GM20000 (cell line): ENCODE measurements at regions not wholly inside any gene's neighbourhood (a gene's known extent, or its start where the extent isn't known, plus 50 kb on each side); places are given as distances from the start of the nearest gene placed in this dataset.
A peak's percentile ranks its signal among the peaks of the same experiment; 100 is the strongest.

Experiments used
- DNase-seq: peaks from one replicate; pipeline ENCODE4 v3.0.0; 2012; ENCODE audit warnings: low spot score
- TF ChIP-seq, protein P1 (sequence below): IDR thresholded peaks from 2 replicates; pipeline ENCODE4 v1.5.1; 2012; ENCODE audit warnings: mild to moderate bottlenecking, control low read depth; ENCODE audit errors: extremely low read depth, missing control alignments

DNA sequence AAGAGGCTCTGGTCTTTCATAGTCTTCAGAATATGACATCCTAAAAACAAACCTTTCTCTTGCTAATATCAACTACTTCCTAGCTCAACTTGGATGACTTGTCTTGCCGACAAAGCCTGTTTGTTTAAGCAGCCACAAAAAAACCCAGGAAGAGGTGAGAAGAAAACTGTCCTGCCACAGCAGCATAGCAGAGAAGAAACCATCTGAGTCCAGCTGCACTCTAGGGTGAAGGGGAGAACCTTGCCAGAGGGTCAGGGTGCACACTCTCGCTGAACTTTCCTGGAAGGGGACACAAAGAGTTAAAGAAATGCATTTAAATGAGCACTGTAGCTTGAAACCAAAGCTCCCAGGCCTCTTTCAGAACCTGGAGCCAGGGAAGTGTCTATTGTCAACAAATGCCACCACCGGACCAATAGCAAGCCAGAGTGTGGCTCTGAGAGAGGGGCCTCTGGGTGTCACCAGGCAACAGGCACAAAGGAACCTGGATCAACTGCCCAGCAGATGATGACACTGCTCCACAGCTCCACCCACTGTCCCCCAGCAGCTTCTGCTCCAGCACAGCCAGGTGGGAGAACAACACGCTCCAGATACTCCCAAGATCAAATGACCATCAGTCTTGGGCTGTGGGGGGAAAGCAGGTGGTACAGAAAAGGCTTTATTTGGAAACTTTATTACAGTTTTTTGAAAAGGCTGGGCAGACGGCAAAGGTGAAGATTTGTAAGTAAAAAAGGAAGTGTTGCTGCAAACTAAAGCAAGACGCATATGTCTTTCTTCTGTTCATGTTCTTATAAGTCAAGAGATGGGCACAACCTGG lies 105.7 kb downstream of the RASSF10 start:
- peak; percentile 16 for DNase-seq
- TF ChIP-seq, protein P1, sequence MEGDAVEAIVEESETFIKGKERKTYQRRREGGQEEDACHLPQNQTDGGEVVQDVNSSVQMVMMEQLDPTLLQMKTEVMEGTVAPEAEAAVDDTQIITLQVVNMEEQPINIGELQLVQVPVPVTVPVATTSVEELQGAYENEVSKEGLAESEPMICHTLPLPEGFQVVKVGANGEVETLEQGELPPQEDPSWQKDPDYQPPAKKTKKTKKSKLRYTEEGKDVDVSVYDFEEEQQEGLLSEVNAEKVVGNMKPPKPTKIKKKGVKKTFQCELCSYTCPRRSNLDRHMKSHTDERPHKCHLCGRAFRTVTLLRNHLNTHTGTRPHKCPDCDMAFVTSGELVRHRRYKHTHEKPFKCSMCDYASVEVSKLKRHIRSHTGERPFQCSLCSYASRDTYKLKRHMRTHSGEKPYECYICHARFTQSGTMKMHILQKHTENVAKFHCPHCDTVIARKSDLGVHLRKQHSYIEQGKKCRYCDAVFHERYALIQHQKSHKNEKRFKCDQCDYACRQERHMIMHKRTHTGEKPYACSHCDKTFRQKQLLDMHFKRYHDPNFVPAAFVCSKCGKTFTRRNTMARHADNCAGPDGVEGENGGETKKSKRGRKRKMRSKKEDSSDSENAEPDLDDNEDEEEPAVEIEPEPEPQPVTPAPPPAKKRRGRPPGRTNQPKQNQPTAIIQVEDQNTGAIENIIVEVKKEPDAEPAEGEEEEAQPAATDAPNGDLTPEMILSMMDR, result peak; percentile 13

DNA sequence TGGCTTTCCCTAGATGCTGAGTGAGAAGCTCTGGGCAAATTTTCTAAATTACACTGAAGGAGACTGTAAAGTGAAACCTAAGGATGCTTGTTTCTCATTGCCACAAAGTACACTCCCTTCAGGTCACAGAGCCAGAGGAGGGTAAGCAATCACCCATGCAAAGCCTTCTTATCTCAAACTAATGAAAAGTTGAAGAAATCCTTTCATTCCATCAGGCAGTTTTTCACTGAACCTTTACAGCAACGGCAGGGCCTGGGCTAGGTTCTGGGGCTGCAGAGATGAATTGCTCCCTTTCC lies 106.2 kb downstream of the RASSF10 start:
- TF ChIP-seq, protein P1, result no peak
- no peak for DNase-seq

DNA sequence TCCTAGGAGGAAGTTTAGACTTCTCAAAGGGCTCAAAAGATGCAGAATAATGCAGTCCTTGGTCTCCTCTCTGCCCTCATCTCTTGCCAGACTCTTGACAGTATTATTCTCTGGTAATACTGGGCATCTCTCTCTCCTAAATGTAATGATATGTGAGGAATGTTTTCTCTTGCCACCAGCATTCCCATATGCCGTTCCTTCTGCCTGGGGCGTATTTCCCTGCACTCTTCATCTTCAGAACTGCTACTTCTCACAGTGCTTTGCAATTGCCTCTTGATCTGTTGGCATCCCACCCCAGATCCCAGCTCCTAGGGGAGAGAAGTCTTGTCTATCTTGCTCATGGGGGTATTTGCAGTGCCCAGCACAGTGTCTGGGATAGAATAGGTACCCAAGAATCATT lies 107.4 kb downstream of the RASSF10 start:
- DNase-seq, result no peak
- TF ChIP-seq, protein P1, result no peak

GRCh38 chr11:13117344-13117743 lies 108.2 kb downstream of the RASSF10 start:
- TF ChIP-seq, protein P1, result no peak

GRCh38 chr11:13118194-13118593 lies 109.1 kb downstream of the RASSF10 start:
- DNase-seq, result no peak
- TF ChIP-seq, protein P1, result no peak

More at GRCh38 chr11:13117344-13117743, 108.2 kb downstream of the RASSF10 start:
- no peak for DNase-seq

- no peak for DNase-seq
- TF ChIP-seq, protein P1, result no peak
These were observed 109.5 kb downstream of the RASSF10 start for GRCh38 chr11:13118650-13119049.

DNA sequence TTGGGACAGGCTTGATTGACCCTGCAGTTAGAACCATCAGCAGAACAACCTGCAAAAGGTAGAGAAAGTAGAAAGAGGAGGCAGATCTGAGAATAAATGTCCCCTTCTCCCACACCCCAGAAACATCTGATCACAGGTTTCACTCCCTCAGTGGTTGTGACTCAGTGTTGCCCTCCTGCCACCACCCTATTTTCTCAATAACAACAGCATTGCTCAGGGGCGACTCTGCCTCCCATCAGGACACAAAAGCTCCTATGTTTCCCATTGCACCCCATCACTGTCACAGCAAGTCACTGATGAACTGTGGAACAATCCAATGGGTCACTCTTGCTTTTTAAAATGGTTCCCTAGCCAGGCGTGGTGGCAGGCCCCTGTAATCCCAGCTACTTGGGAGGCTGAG lies 110.2 kb downstream of the RASSF10 start:
- TF ChIP-seq, protein P1, result no peak
- no peak for DNase-seq
